PC-3 (cell line): ENCODE measurements at regions not wholly inside any gene's neighbourhood (a gene's known extent, or its start where the extent isn't known, plus 50 kb on each side); places are given as distances from the start of the nearest gene placed in this dataset.

Experiments used
- ATAC-seq: fragments of 200-7000 bp; cut with Tn5 transposase; 2 replicates; pipeline ENCODE4 v1.9.1; 2020; ENCODE audit warnings: mild to moderate bottlenecking, moderate library complexity
- BruUV-seq: library from RNA; stranded (reverse); fragments of 400-500 nt; replicated peaks from 2 replicates; lab custom pipeline; 2021; lab: Mats Ljungman, UMichigan
- CTCF ChIA-PET: fragments of 300-600 bp; sonication (Branson Sonifier 250); formaldehyde crosslinking; loops from one replicate; lab custom pipeline; 2022; ENCODE audit warnings: antibody characterized with exemption; lab: Charles Lee
- POLR2A ChIA-PET: fragments of 300-600 bp; sonication (Branson Sonifier 250); formaldehyde crosslinking; loops from one replicate; lab custom pipeline; 2022; ENCODE audit warnings: antibody characterized with exemption; ENCODE audit not compliant: unreplicated experiment; lab: Charles Lee
- DNase-seq: peaks from one replicate; pipeline ENCODE4 v3.0.0-alpha.2; 2015
- H2AFZ ChIP-seq: fragments of 300-600 bp; sonication (generic); 2 replicates; pipeline ENCODE4 v1.6.0; 2016; ENCODE audit warnings: antibody characterized with exemption, low read length
- H3F3A ChIP-seq: fragments of 300-600 bp; sonication (generic); one replicate; pipeline ENCODE4 v1.6.0; 2017; ENCODE audit warnings: antibody characterized with exemption, low read length, control low read depth, mild to moderate bottlenecking; ENCODE audit not compliant: unreplicated experiment
- H3K27ac ChIP-seq: fragments of 300-600 bp; sonication (generic); 2 replicates; pipeline ENCODE4 v1.5.1; 2016; ENCODE audit warnings: mild to moderate bottlenecking, low read length
- H3K27me3 ChIP-seq: fragments of 300-600 bp; sonication (generic); 2 replicates; pipeline ENCODE4 v1.6.1; 2016; ENCODE audit warnings: low read length, mixed read lengths
- H3K36me3 ChIP-seq: fragments of 300-600 bp; sonication (generic); 2 replicates; pipeline ENCODE4 v1.6.1; 2016; ENCODE audit warnings: low read depth, mixed run types, low read length, mixed read lengths
- H3K4me1 ChIP-seq: fragments of 300-600 bp; sonication (generic); 2 replicates; pipeline ENCODE4 v1.5.1; 2016; ENCODE audit warnings: low read length; ENCODE audit not compliant: insufficient read depth
- H3K4me2 ChIP-seq: fragments of 300-600 bp; sonication (generic); 2 replicates; pipeline ENCODE4 v1.6.0; 2016; ENCODE audit warnings: low read length
- H3K4me3 ChIP-seq: fragments of 300-600 bp; sonication (generic); 2 replicates; pipeline ENCODE4 v1.5.1; 2016; ENCODE audit warnings: mild to moderate bottlenecking, low read length, mixed read lengths
- H3K79me2 ChIP-seq: fragments of 300-600 bp; sonication (generic); 2 replicates; pipeline ENCODE4 v1.6.1; 2017; ENCODE audit warnings: low read length, mixed read lengths
- H3K9ac ChIP-seq: fragments of 300-600 bp; sonication (generic); 2 replicates; pipeline ENCODE4 v1.6.0; 2016; ENCODE audit warnings: mild to moderate bottlenecking, low read length
- H3K9me2 ChIP-seq: fragments of 300-600 bp; sonication (generic); replicated peaks from 2 replicates; pipeline ENCODE4 v1.6.1; 2016; ENCODE audit warnings: mixed run types, low read length, mixed read lengths
- H3K9me3 ChIP-seq: fragments of 300-600 bp; sonication (generic); 2 replicates; pipeline ENCODE4 v1.6.1; 2016; ENCODE audit warnings: low read length, mixed read lengths
- H4K20me1 ChIP-seq: fragments of 300-600 bp; sonication (generic); 2 replicates; pipeline ENCODE4 v1.6.1; 2016; ENCODE audit warnings: low read length, mixed read lengths
- CTCF ChIP-seq: fragments of 300-600 bp; sonication (generic); conservative IDR thresholded peaks from 2 replicates; pipeline ENCODE4 v1.5.1; 2017; ENCODE audit warnings: antibody characterized with exemption, low read depth, mild to moderate bottlenecking, low read length
- EZH2 ChIP-seq: fragments of 300-600 bp; sonication (generic); IDR thresholded peaks from one replicate; pipeline ENCODE4 v1.6.1; 2017; ENCODE audit warnings: antibody characterized with exemption, mild to moderate bottlenecking, low read length; ENCODE audit not compliant: unreplicated experiment
- EZH2phosphoT487 ChIP-seq: fragments of 300-600 bp; sonication (generic); IDR thresholded peaks from 2 replicates; pipeline ENCODE4 v1.6.1; 2018; ENCODE audit warnings: mild to moderate bottlenecking, antibody characterized with exemption, low read length, borderline replicate concordance
- intact Hi-C: fragments of 100-400 bp; cut with micrococcal nuclease; formaldehyde crosslinking; loops from 2 replicates; pipeline ENCODE4 v1.9.0; 2023
- microRNA-seq: library from miRNA; unstranded; fragments of <30 nt; microRNA quantifications from one replicate; pipeline ENCODE4 v1.1.0, GENCODE V29; 2020; ENCODE audit not compliant: unreplicated experiment

- no TSS peak for BruUV-seq
- CTCF ChIA-PET, result no interaction called here
- no peaks in the 10 kb centered on the region for H3K4me1 ChIP-seq
- H2AFZ ChIP-seq, result no peak overlapping the region
- ATAC-seq (no peak), DNase-seq (no peak)
- no peak overlapping the region for H3K4me3 ChIP-seq
- no peak overlapping the region for H3K27ac ChIP-seq
- POLR2A ChIA-PET, result no interaction called here
- TF ChIP-seq CTCF (no peak), EZH2phosphoT487 (no peak), EZH2 (no peak)
- H3K36me3 ChIP-seq, result no peaks in the 10 kb centered on the region
- H3K4me2 ChIP-seq, result no peak overlapping the region
- no peaks in the 10 kb centered on the region for H3F3A ChIP-seq
- no peak overlapping the region for H3K9ac ChIP-seq
- H3K9me3 ChIP-seq, result no peaks in the 10 kb centered on the region
- no peaks in the 10 kb centered on the region for H3K27me3 ChIP-seq
- no peaks in the 10 kb centered on the region for H3K79me2 ChIP-seq
- no peaks in the 10 kb centered on the region for H4K20me1 ChIP-seq
- no peaks in the 10 kb centered on the region for H3K9me2 ChIP-seq
- intact Hi-C loops, result no loop called here
Measured at GRCh38 chr3:175868626-175869025, 1009.5 kb downstream of the NAALADL2 start.

- ChIA-PET POLR2A (no interaction called here), CTCF (no interaction called here)
- no peak overlapping the region for H3K4me3 ChIP-seq
- ATAC-seq, result no peak
- DNase-seq, result no peak
- H3K79me2 ChIP-seq, result no peaks in the 10 kb centered on the region
- no peak overlapping the region for H3K9ac ChIP-seq
- no peaks in the 10 kb centered on the region for H3K4me1 ChIP-seq
- intact Hi-C loops, result no loop called here
- no peaks in the 10 kb centered on the region for H3K9me3 ChIP-seq
- no peaks in the 10 kb centered on the region for H4K20me1 ChIP-seq
- BruUV-seq, result no TSS peak
- no peak overlapping the region for H2AFZ ChIP-seq
- H3K4me2 ChIP-seq, result no peak overlapping the region
- TF ChIP-seq EZH2phosphoT487 (no peak), CTCF (no peak), EZH2 (no peak)
- H3K36me3 ChIP-seq, result no peaks in the 10 kb centered on the region
- H3K27me3 ChIP-seq, result no peaks in the 10 kb centered on the region
- H3K27ac ChIP-seq, result no peak overlapping the region
- no peaks in the 10 kb centered on the region for H3F3A ChIP-seq
- no peaks in the 10 kb centered on the region for H3K9me2 ChIP-seq
Measured at GRCh38 chr3:175865724-175866123, 1006.6 kb downstream of the NAALADL2 start.

- no peaks in the 10 kb centered on the region for H3K79me2 ChIP-seq
- H3K27ac ChIP-seq, result no peak overlapping the region
- CTCF ChIA-PET, result no interaction called here
- H4K20me1 ChIP-seq, result no peaks in the 10 kb centered on the region
- no peaks in the 10 kb centered on the region for H3K9me3 ChIP-seq
- DNase-seq, result no peak
- TF ChIP-seq EZH2 (no peak), CTCF (no peak), EZH2phosphoT487 (no peak)
- no peaks in the 10 kb centered on the region for H3K4me1 ChIP-seq
- intact Hi-C loops, result no loop called here
- no peaks in the 10 kb centered on the region for H3K27me3 ChIP-seq
- no peaks in the 10 kb centered on the region for H3K9me2 ChIP-seq
- no peak overlapping the region for H3K9ac ChIP-seq
- H3K4me2 ChIP-seq, result no peak overlapping the region
- POLR2A ChIA-PET, result no interaction called here
- ATAC-seq, result no peak
- H3K36me3 ChIP-seq, result no peaks in the 10 kb centered on the region
- H3K4me3 ChIP-seq, result no peak overlapping the region
- H3F3A ChIP-seq, result no peaks in the 10 kb centered on the region
- no TSS peak for BruUV-seq
- no peak overlapping the region for H2AFZ ChIP-seq
Measured at GRCh38 chr3:175861916-175862315, 1002.8 kb downstream of the NAALADL2 start.

Small RNA genes in the stretch of these regions (microRNA-seq; reads per million reads assigned to microRNA genes)
- gene MIR7977, result 5.0 reads per million, percentile 22 among the genes with 10 or more reads in this experiment
